OCI-LY3 (cell line): ENCODE measurements at regions not wholly inside any gene's neighbourhood (a gene's known extent, or its start where the extent isn't known, plus 50 kb on each side); places are given as distances from the start of the nearest gene placed in this dataset.

Experiments used
- H2AFZ ChIP-seq: fragments of 200-600, 300-600 bp; shearing (Covaris generic); 2 replicates; pipeline ENCODE4 v1.6.0; 2014; ENCODE audit warnings: antibody characterized with exemption, low read depth, low read length
- H3K27ac ChIP-seq: fragments of 200-600, 300-600 bp; sonication (generic); 2 replicates; pipeline ENCODE4 v1.5.1; 2014; ENCODE audit warnings: mild to moderate bottlenecking, low read length, moderate library complexity, mixed read lengths
- H3K27me3 ChIP-seq: fragments of 200-600, 300-600 bp; sonication (generic); 2 replicates; pipeline ENCODE4 v1.6.1; 2014; ENCODE audit warnings: low read depth, low read length, mixed read lengths
- H3K36me3 ChIP-seq: fragments of 200-600, 300-600 bp; sonication (generic); replicated peaks from 2 replicates; pipeline ENCODE3; 2014; ENCODE audit warnings: low read depth, low read length, mixed read lengths
- H3K4me1 ChIP-seq: fragments of 300-600, 200-600 bp; sonication (generic); 2 replicates; pipeline ENCODE4 v1.6.1; 2014; ENCODE audit warnings: low read length, mixed read lengths
- H3K4me2 ChIP-seq: fragments of 200-600, 300-600 bp; sonication (generic); 2 replicates; pipeline ENCODE4 v1.6.1; 2014; ENCODE audit warnings: low read length, mixed read lengths
- H3K4me3 ChIP-seq: fragments of 300-600, 200-600 bp; sonication (generic); 2 replicates; pipeline ENCODE4 v1.5.1; 2014; ENCODE audit warnings: antibody characterized with exemption, mild to moderate bottlenecking, low read length, moderate library complexity
- H3K79me2 ChIP-seq: fragments of 300-600, 200-600 bp; shearing (Covaris generic); 2 replicates; pipeline ENCODE4 v1.6.1; 2014; ENCODE audit warnings: mild to moderate bottlenecking, low read length, mixed read lengths
- H3K9ac ChIP-seq: fragments of 300-600, 200-600 bp; shearing (Covaris generic); 2 replicates; pipeline ENCODE4 v1.6.0; 2014; ENCODE audit warnings: mild to moderate bottlenecking, low read length, moderate library complexity
- H3K9me3 ChIP-seq: fragments of 200-600, 300-600 bp; shearing (Covaris generic); 2 replicates; pipeline ENCODE4 v1.6.1; 2014; ENCODE audit warnings: low read length, mixed read lengths; ENCODE audit not compliant: insufficient read depth
- H4K20me1 ChIP-seq: fragments of 200-600, 300-600 bp; sonication (generic); 2 replicates; pipeline ENCODE4 v1.6.1; 2016; ENCODE audit warnings: low read length, mixed read lengths; ENCODE audit not compliant: insufficient read depth
- CTCF ChIP-seq: fragments of 200-600, 300-600 bp; sonication (generic); IDR thresholded peaks from 2 replicates; pipeline ENCODE4 v1.5.1; 2014; ENCODE audit warnings: antibody characterized with exemption, low read length, low read depth
- EZH2phosphoT487 ChIP-seq: fragments of 200-600 bp; shearing (Covaris generic); IDR thresholded peaks from 2 replicates; pipeline ENCODE4 v1.6.1; 2018; ENCODE audit warnings: antibody characterized with exemption, mixed run types, low read depth

GRCh38 chr3:126269354-126269753, 87.9 kb downstream of the KLF15 start:
- H4K20me1 ChIP-seq: no peaks in the 10 kb centered on the region
- no peak for TF ChIP-seq EZH2phosphoT487
- TF ChIP-seq CTCF: no peak
- H3K79me2 ChIP-seq: no peaks in the 10 kb centered on the region
- no peaks in the 10 kb centered on the region for H3K9me3 ChIP-seq
- no peaks in the 10 kb centered on the region for H3K4me1 ChIP-seq
- H3K4me2 ChIP-seq: no peak overlapping the region
- H3K27ac ChIP-seq: no peak overlapping the region
- no peak overlapping the region for H3K9ac ChIP-seq
- H3K27me3 ChIP-seq: 0 out of 2 replicates have a peak, but pooled peaks cover 7% of the 10 kb centered on the region
- H3K36me3 ChIP-seq: no peaks in the 10 kb centered on the region
- no peak overlapping the region for H2AFZ ChIP-seq
- no peak overlapping the region for H3K4me3 ChIP-seq

- TF ChIP-seq EZH2phosphoT487 (no peak), CTCF (no peak)
- no peak overlapping the region for H3K4me2 ChIP-seq
- no peaks in the 10 kb centered on the region for H3K36me3 ChIP-seq
- H3K79me2 ChIP-seq: no peaks in the 10 kb centered on the region
- H2AFZ ChIP-seq: no peak overlapping the region
- no peak overlapping the region for H3K27ac ChIP-seq
- no peaks in the 10 kb centered on the region for H4K20me1 ChIP-seq
- no peaks in the 10 kb centered on the region for H3K4me1 ChIP-seq
- H3K9me3 ChIP-seq: no peaks in the 10 kb centered on the region
- 0 out of 2 replicates have a peak, but pooled peaks cover 3% of the 10 kb centered on the region for H3K27me3 ChIP-seq
- no peak overlapping the region for H3K9ac ChIP-seq
- no peak overlapping the region for H3K4me3 ChIP-seq
These were observed 88.3 kb downstream of the KLF15 start for GRCh38 chr3:126268866-126269265.

- Histone ChIP-seq H3K36me3 (no peaks in the 10 kb centered on the region), H2AFZ (no peak overlapping the region), H4K20me1 (no peaks in the 10 kb centered on the region), H3K4me1 (no peaks in the 10 kb centered on the region), H3K4me3 (no peak overlapping the region), H3K4me2 (no peak overlapping the region), H3K79me2 (no peaks in the 10 kb centered on the region), H3K27ac (no peak overlapping the region), H3K27me3 (0 out of 2 replicates have a peak, but pooled peaks cover 3% of the 10 kb centered on the region), H3K9me3 (no peaks in the 10 kb centered on the region), H3K9ac (no peak overlapping the region)
- TF ChIP-seq EZH2phosphoT487 (no peak), CTCF (no peak)
These were observed 87.7 kb upstream of the ALDH1L1 start for GRCh38 chr3:126267976-126268615.

GRCh38 chr3:126267169-126267975, 87.0 kb upstream of the ALDH1L1 start:
- H3K4me3 ChIP-seq: no peak overlapping the region
- no peaks in the 10 kb centered on the region for H3K36me3 ChIP-seq
- no peaks in the 10 kb centered on the region for H3K9me3 ChIP-seq
- H2AFZ ChIP-seq: no peak overlapping the region
- H3K9ac ChIP-seq: no peak overlapping the region
- TF ChIP-seq EZH2phosphoT487 (no peak), CTCF (no peak)
- H4K20me1 ChIP-seq: no peaks in the 10 kb centered on the region
- no peaks in the 10 kb centered on the region for H3K4me1 ChIP-seq
- H3K79me2 ChIP-seq: no peaks in the 10 kb centered on the region
- no peak overlapping the region for H3K27ac ChIP-seq
- H3K4me2 ChIP-seq: no peak overlapping the region
- 0 out of 2 replicates have a peak, but pooled peaks cover 3% of the 10 kb centered on the region for H3K27me3 ChIP-seq
